T-helper 2 cell treated with Interferon-gamma antibody and Interleukin-4, amounts not matched to agents 100 ng/mL and 5 ng/mL, for 36 hours (primary cell): ENCODE measurements at regions not wholly inside any gene's neighbourhood (a gene's known extent, or its start where the extent isn't known, plus 50 kb on each side); places are given as distances from the start of the nearest gene placed in this dataset.
"Not testable (repeated sequence)": the region's sequence is repeated elsewhere in the genome, so short reads cannot be mapped to it uniquely, and the experiment has no call there.

Experiments
- intact Hi-C: fragments of 100-400 bp; cut with micrococcal nuclease; formaldehyde crosslinking; loops from one replicate; pipeline ENCODE4 v1.15.1; 2023

DNA sequence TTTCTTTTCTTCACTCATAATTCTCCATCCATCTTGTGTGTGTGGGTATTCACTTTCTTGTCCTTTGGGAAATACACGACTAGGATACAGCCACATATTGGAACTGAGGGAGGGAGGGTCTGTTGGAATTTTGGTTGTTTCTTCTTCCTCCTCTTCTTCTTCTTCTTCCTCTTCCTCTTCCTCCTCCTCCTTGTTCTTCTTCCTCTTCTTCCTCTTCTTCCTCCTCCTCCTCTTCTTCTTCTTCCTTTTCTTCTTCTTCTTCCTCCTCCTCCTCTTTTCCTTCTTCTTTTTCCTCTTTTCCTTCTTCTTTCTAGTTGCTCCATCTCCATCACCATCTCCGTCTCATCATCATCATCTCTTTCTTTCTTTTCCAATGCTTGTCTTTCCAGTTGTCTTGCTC, 1307.3 kb upstream of the ZEB2 start:
- intact Hi-C loops: no loop called here

DNA sequence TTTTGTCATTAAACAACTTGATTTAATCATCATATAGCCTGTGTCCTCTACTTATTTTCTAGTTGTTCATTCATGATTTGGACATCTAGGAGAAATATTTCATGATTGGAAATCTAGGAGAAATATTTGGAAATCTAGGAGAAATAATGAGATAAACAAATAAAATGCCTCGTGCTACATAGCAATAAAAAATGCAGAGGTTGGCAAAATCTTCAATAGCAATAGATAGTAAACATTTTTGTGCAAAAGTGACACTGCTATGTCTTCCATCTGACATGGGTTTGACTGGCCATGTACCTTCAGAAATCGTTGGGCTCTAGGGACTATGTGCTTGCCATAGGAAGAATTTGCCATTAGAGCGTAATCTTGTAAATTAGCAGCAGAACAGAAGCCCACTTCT, 1304.5 kb upstream of the ZEB2 start:
- intact Hi-C loops: no loop called here

DNA sequence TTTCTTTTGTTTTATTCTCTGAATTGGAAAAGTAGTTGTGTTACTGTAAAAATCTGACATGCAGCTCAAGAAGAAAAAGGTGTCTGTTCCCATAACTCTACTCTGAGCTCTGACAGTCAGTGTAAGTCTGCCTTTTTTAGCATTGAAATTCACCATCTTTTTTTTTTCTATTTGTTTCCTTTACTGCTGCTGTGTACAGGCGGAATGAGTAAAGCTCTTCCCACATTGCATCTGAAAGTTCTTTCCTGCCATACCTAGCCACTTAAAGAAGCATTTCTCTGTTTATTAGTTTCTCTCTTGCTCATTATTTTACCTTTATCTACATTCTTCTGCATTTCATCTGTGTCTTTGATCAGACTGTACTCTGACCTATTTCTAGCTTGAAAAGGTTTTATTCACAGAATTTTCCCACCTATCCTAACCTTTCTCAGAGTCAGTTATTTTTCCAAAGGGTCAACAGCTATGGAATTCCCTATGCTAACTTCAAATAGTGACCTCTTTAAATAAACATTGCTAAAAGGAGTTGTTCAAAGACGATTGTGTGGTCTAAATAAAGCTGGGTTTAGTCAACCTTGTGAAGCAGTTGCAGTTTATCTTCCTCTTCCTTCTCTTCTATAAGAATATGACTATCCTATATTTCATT, 1303.1 kb upstream of the ZEB2 start:
- intact Hi-C loops: no loop called here

DNA sequence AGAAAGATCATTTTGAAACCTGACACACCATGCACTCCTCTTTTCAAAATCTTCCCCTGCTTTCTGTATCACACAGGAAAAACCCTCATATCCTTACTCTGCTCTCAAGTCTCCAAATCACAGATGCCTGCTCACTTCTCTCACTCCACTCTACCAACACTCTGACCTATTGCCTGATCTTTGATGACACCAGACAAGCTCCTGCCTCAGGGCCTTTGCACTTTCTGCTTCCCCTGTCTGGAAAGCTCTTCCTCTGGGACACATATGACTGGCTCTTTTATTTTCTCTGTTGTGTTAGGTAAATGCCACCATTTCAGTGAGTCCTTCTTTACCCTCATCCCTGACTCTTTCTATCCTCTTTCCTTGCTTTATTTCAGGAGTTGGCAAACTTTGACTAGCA, 1300.7 kb upstream of the ZEB2 start:
- intact Hi-C loops: no loop called here

DNA sequence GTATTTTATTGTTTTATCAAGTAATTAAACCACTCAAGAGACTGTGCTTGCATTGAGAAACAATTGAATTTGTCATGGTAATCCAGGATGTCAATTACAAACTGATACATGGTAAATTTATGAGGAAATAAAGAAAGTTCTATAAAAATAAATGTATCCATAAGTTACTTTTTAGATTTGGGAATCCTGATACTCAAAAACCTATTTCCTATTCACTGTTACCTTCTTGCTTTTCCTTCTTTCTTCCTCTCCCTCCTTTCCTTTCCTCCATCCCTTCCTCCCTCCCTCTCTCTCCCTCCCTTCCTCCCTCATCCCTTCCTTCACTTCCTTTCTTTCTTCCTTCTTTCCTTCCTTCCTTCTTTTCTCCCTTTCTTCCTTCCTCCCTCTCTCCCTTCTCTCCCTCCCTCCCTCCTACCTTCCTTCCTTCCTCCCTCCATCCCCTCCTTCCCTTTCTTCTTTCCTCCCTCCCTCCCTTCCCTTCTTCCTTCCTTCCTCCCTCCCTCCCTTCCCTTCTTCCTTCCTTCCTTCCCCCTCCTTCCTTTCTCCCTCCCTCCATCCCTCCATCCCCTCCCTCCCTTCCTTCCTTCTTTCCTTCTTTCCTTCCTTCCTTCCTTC, 1299.1 kb upstream of the ZEB2 start:
- intact Hi-C loops: no loop called here

DNA sequence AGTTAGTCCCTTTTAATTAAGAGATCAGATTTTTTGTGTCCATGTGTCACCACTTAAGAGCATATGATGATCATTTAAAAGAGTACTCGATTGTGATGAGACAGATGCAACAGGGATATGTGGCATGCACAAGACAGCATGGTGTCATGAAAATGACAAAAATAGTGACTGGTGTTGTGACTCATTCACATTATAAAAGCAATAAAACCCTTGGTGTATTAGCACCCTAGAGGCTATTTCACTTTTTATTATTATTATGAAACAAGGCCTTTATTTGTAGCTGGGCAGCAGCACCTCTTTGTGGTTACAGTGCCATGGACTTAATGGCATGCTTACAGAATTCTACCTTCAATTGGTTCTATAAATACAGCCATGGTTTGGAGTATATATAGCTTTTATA, 1296.0 kb upstream of the ZEB2 start:
- intact Hi-C loops: no loop called here

DNA sequence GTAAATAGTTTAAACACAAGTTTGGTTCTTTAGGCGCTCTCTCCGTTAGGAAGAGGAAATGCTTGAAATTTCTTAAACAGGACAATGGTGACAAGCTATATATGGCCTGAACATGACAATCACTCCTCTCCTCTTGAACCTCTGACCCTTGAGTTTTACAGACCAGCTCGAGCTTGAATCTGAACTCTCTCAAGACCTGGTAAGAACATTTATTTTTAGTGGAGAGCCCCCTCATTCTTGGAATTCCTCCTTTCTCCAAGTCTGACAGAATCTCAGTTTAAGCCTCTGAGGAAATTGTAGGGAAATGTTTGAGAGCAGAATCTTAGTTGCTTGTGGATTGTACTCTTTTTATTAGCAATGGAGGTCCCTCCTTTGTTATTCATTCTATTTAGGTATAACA, 1293.6 kb upstream of the ZEB2 start:
- intact Hi-C loops: no loop called here

DNA sequence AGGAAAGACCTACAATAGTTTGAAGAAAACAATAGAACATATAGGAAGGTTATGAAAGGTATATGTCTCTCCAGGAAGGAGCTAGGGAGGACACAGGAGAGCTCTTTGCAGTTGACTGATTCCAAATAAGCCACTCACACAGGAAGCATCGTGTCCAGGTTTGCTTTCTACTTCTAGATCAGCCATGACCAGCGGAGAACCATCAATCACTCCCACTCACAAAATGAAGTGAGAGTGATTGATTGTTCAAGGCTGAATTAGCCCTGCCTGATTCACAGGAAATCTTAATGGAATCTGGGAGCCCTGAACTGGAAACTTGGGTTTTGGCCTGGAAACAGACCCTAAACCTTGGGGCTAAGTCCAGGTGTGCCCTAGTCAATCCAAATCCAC, 1292.2 kb upstream of the ZEB2 start:
- intact Hi-C loops: no loop called here

DNA sequence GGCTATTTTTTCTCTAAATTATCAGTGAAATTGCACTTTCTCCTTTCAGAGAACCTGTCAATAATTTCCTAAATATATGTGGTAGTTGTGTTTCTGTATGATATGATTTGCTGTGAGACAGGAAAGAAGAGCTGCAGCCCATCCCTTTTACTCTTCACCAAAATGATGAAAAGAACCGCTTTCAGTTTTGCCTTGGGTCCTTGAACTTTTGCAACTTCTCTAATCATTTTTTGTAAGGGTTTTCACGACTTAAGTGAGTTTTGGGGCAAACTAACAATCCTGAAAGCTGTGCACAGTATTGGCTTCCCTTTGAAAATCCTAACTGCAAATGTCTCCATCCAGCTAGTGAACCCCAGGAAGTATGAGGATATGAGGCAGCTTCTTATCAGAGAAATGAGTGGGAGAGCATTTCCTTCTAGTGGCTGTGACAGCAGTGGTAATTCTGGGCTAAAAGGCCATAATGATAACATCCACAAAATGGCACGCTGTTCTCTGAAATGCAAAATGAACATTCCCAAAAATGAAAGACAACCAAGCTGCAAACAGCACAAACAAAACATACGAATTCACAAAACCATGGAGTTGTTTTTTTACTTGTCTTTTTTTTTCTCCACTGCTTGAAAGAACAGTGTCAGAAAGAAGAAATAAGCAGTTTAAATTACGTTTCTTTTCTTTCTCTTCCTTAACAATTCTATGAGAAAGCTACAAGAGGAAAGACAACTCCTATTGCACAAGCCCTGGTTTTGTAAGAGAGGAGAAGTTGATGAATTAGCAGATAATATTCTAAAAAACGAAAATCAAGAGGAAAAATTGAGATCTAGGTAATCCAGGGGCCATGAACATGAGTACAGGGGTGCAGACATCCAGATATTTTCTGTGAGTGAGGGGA, 1291.6 kb upstream of the ZEB2 start:
- intact Hi-C loops: no loop called here

DNA sequence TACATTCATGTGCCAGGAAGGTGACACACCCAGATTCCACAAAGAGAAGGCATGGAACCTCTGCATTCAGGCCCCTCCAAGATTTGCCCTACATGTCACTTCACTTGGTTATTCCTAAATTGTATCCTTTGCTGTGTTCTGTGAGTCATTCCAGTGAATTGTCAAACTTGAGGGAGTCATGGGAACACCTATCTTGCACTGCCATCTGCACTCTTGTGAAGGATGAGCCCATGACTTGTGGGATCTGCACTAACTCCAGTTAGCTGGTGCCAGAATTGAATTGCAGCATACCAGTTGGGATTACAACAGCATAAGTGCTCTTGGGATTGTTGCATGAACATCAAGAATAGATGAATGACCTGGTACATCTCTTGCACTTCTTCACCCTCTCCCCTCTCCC, 1288.0 kb upstream of the ZEB2 start:
- intact Hi-C loops: no loop called here

DNA sequence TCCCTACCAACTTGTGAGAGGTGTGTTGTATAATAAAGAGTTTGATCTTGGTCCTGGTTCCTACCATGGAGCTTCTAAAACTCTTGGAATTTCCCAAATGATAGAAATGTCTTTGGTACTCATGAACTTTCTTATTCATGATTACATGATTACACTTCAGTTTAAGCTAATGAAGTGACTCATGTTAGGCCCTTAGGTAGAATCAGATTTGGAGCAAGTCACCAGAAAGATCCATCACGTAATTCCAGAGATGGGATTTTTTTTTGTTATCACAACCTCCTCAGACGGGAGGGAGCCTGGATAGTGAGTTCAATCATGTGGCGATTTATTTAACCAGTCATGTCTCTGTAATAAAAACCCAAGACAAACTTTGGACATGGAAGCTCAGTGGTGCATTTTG, 1287.6 kb upstream of the ZEB2 start:
- intact Hi-C loops: no loop called here

DNA sequence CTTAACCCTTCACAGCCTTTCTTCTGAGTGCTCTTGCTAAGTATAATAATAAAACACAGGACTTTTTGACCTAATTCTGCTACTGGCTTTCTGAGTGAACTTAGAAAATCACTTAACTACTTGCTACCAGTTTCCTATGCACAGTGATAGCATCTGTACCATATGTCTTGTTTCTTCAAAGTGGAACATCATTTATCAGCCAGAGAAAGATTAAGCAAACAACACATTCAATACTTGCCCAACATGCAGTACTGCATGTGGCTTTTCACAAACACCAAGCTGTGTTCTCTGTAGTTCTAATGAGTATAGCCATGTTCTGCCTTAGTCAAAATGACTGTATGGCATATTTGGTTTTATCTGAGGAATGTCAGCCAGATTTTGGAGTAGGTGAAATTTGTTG, 1286.6 kb upstream of the ZEB2 start:
- intact Hi-C loops: no loop called here

DNA sequence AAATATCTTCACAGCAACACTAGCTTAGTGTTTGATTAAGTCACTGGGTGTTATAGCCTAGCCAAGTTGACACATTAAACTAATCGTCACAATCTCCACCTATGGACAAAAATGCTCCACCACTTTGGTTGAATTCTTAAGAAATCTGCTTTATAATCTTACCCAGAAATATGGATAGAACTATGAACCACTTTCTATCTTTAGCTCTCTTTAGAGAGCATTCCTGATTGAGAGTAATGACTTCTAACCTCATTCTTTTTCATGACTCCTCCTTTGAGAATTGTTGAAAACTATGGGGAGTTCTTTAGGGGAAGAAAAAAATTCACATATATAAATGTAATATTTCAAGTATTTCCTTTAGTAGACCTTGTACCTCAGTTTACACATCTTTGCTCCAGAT, 1282.2 kb upstream of the ZEB2 start:
- intact Hi-C loops: no loop called here

DNA sequence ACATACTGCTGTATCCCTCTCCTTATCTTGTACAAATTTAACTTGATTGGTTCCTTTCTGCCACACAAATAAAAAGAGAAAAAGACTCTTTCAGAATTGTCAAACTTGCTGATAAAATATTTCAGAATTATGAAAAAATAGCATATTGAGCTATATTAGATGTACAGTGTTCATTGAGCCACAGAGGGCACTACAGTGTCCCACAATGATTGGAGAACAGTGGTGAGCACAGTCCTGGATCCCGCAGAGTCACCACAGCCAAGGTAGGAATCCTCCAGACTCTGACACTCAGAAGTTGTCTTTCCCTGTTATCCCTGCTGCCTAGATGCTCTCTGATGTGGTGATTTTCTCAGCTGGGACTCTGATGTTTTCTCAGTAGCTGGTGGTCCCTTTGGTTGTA, 1281.3 kb upstream of the ZEB2 start:
- intact Hi-C loops: no loop called here

DNA sequence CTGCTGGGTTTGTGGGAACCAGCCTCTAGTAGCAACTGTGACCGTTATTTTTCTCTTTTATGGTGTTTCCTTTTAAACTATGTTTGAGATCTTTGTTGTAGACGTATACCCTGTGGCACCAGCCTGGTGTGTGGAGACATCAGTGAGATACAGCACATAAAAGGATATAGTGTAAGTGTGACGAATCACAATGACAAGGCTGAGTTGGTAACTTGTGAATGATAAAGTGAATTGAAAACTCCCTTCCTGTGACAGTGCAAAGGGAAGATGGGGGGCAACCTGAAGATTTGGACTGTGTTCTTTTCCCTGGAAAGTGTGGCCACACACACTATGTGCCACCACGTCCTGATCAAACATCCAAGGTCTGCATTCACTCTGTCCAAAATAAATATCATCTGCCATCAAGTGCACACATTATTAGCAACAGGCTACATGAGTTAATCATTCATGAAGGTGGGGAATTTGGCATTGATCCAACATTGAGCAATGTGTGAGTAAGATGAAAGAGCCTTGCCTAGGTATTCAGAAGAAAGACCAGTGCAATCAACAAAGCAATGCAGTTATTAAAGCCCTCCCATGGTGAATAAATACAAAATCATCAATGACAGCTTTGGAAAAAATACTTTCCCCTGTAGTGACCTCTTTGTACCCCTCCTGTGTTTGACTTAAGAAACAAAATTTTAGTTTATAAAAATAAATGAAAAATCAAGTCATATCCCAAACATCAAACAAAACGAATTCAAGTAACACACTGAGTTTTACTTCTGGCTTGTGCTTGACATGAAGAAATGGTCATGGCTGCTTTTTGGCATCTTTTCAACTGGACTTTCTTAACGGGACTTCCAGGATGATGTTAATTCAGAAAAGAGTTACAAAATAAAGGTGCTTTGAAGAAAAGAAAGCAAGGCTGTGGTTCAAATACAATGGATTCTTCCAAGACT, 1280.5 kb upstream of the ZEB2 start:
- intact Hi-C loops: no loop called here

DNA sequence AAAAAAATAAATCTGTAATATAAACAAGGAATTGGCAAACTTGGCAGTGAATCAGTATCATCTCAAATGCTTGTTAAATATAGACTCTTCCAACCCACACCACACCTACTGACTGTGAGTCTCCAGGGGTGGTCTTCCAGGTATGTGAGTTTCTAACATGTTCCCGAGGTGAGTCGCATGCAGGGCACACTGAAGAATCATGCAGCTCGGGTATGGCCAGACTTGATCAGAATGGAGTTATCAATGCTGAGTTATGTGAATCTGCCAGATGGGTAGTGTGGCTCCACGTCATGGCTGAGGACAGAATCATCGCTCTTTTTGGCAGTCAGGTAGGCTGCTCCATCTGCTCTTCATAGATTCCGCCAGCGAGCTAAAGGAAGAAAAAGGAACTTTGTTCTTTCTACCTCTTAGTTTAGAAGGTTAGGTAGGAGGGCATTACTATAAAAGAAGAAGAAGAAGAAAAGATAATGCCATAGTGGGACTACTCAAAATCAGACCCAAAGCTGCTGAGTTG, 1279.7 kb upstream of the ZEB2 start:
- intact Hi-C loops: no loop called here

DNA sequence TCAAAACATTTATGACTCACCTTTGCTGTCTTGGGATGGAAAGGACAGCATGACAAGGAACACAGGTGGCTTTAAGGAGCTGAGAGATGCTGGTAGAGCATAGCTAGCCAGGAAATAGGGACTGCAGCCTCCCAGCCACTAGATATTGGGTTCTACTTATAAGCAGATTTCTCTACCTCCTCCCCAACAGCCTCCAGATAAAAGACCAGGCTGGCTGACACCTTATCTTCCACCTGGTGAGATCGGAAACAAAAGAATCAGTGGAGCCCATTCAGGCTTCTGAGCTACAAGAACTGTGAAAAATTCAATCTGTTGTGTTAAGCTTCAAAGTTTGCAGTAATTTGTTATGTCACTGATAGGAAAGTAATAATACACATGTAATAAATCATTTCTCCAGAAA, 1278.5 kb upstream of the ZEB2 start:
- intact Hi-C loops: no loop called here

DNA sequence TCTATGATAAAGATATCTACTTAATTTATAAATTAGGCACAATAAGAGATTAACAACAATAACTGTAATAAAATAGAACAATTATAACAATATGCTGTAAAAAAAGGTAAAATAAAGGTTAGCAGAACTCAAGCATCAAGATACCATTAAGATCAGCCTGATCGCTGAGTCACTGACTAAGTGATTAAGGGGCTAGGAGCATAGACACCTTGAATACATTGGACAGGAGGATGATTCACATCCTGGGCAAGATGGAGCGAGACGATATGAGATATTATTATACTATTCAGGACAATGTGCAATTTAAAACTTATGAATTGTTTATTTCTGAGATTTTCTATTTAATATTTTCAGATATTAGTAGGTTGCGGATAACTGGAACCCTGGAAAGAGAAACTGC, 1277.8 kb upstream of the ZEB2 start:
- intact Hi-C loops: no loop called here

DNA sequence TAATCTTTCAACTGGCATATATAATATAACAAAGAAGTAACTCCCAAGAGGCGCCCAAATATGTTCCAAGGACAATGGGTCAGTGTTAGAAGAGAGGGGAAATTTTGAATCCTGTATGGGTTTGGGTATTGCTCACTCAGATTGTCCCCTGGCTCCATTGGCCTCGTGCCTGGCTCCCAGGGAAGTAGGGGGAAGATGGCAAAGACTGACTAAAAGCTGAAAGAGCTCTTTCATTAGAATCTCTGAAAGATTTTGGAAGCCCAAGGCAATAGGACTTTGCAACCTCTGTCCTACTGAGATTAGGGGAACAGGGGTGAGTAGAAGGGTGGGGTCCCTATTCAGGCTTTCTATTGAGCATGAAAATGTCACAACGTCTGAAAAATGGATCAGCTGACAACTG, 1272.8 kb upstream of the ZEB2 start:
- intact Hi-C loops: no loop called here

DNA sequence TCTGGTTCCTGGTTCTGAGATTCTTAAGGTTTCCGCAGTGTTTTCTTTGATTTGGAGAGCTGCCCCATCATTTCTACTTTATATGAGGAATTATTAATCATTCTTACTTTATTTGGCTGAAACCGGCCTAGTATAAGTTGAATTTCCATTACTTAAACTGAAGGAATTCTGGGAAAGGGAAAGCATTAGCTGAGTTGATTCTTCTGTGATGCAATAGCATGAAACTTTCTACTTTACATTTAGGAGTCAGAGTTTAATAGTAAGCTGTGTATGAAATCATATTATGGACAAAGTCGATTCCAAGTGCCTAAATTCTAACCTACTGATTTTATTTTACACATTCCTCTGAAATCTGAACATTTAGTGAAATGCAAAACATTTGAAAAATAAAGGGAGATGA, 1269.7 kb upstream of the ZEB2 start:
- intact Hi-C loops: no loop called here

DNA sequence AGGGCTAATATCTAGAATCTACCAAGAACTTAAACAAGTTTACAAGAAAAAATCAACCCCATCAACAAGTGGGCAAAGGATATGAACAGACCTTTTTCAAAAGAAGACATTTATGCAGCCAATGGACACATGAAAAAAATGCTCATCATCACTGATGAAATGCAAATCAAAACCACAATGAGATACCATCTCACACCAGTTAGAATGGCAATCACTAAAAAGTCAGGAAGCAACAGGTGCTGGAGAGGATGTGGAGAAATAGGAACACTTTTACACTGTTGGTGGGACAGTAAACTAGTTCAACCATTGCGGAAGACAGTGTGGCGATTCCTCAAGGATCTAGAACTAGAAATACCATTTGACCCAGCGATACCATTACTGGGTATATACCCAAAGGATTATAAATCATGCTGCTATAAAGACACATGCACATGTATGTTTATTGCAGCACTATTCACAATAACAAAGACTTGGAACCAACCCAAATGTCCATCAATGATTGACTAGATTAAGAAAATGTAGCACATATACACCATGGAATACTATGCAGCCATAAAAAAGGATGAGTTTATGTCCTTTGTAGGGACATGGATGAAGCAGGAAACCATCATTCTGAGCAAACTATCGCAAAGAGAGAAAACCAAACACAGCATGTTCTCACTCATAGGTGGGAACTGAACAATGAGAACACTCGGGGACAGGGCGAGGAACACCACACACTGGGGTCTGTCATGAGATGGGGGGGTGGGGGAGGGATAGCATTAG, 1267.9 kb upstream of the ZEB2 start:
- intact Hi-C loops: not testable (repeated sequence)
